ENCODE measurements at regions not wholly inside any gene's neighbourhood (a gene's known extent, or its start where the extent isn't known, plus 50 kb on each side); places are given as distances from the start of the nearest gene placed in this dataset.
A peak's percentile ranks its signal among the peaks of the same experiment; 100 is the strongest.

DNA sequence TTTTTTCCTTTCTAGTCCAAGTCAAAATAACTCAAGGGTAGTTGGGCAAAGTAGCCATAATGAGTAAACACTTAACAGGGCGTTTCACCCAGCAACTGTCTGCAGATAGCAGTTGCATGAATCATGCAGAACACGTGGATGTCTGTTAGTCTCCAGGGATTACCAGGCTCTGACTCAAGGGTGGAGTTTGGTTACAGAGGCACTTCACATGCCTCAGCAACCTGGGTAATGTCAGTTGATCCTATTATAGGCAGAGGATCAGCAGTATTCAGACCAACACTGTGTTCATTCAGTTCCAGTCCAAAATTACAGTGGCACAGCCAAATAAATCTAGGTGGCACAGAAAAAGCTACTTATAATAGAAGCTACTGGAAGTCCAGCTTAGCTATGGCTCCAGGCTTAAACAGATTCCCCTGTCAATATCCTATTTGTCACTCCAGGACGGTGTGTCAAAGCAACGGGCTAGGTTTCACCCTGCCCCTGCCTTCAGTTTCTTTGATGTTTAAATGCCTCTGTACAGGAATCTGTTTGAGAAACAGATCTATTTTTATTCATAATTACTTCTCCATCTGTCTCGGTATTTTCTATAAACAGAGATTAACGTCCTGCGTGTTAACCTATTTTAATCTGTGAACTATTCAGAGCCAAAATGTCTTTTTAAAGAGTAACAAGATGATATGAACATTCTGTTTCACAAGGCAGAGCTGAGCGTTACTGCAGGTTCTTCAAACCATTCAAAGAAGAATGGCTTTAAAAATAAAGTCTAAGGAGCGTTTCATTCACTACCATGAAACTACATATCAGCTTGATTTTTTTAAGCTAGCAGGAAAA is 162.6 kb upstream of the AKR1E2 start:
- no peak for DNase-seq (ENCODE audit: low read depth, low spot score)

DNA sequence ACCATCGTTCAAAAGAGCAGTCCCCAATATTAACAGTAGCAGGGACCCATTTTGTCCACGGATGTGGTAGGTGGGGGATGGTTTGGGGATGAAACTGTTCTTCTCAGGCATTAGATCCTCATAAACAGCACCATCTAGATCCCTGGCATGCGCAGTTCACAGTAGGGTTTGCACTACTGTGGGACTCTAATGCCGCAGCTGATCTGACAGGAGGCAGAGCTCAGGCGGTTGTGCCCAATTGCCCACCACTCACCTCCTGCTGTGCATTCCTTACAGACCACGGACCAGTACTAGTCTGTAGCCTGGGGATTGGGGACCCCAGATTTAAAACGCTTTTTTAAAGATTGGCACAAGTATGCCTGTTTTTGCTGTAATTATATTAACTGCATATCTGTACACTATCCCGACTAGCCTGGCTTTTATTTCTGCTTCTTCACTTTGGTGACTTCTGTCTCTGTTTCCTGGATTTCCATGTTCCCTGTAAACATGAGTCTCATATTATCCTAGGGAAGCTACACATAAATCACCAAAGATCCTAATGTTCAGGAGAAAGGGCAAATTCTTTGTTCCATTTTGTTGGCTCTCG is 163.3 kb upstream of the AKR1E2 start:
- no peak for DNase-seq (ENCODE audit: low read depth, low spot score)

DNA sequence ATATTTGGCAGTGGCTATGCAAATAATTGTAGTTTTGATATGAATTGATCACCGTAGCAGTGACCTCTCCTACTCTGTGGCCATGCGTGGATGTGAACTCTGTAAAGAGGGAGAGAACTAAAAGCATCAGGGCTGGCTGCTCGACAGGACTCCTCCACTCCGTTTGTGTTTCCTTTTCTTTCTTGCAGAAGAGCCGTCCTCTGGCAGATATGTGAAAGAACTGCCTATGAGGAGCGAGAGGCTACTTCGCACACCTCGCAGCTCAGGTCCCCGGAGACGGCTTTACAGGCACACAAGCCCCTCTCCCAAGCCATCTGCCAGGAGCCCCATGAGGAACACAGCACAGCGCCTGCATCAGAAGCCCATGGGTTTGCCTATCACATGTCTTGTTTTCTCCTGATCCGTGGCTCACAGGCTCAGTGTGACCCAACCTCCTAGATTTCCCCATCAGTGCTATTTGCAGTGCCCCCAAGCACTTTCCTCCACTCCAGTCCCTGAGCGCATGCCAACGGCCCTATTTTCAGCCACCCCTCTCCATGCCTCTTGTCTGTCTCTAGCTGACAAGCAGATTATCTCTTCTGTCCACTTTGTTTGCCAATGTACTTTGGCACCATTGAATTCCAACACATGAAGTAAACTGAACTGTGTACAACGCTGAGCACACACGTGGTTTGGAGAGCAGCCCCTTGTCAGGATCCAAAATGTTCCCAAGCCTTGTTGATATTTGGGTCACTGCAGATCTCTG is 164.3 kb upstream of the AKR1E2 start:
- no peak for DNase-seq (ENCODE audit: low read depth, low spot score)

DNA sequence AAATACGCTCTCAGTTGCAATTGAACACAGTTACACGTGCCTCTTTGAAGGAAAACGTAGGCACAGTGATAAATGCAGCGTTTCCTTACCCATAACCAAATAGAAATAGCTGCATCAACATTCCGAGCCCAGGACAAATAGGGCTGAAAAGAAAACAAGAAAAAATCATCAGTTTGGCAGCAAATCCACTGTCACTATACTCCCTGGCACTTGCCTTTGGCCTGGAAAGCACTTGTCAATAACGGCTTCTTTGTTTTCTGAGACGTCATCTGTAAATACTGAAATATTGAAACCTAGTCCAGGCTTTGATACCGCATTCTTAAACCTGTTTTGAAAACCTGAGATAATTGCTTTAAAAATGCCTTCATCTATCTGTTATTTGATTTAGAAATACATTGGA is 167.2 kb upstream of the AKR1E2 start:
- no peak for DNase-seq (ENCODE audit: low read depth, low spot score)

- DNase-seq (ENCODE audit: low read depth, low spot score): no peak
Measured at GRCh38 chr10:4656576-4657194, 169.3 kb upstream of the AKR1E2 start.

DNA sequence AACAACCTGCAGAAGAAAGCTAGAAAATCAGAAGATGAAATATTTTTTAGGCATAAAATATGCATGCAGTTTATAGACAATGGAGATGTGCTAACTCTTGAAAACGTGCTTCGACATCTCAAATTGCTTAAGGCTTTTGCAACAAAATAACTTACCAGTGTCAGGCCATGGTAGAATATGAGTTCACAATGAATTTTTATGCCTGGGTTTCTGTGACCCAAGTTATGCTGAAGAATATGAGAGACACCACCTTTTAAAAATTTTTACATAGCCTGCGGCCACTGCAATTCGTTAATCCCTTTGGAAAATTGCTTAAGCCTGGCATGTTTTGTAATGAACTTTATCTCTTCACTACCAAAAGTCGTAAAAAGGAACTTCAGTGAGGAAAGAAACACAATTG is 170.1 kb upstream of the AKR1E2 start:
- no peak for DNase-seq (ENCODE audit: low read depth, low spot score)

DNA sequence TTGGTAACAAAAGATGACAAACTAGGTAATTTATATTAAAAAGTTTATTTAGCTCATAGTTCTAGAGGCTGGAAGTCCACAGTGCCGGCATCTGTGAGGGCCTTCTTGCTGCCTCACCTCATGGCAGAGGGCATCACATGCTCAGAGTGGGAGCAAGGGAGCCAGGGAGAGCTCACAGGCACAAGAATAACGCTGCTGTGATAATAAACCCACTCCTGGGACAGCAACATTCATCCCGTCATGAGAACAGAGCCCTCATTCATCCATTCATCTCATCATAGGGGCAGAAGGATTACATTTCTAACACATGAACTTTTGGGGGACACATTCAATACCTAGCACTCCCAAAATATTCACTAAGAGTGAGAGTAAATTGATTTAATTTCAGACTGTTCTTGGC is 170.6 kb upstream of the AKR1E2 start:
- DNase-seq (ENCODE audit: low read depth, low spot score): no peak

DNA sequence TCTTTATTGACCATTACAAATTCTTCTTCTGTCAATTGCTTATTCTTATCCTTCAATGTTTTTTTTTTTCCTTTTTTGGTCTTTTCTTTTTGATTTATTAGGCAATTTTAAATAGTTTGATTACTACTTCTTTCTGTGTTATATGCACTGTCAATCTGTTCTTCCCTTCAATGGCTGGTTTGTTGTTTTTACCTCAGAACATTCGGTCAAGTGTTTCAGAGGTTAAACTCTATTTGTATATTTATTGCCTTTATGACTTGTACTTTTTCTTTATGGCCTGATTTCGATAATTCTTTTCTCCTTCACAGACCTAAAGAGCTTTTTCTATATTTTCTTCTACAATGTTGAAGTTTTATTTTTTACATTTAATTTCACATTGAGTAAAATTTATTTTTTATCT is 171.5 kb upstream of the AKR1E2 start:
- DNase-seq (ENCODE audit: low read depth, low spot score): no peak

- no peak for DNase-seq (ENCODE audit: low read depth, low spot score)
Measured at GRCh38 chr10:4653160-4653559, 172.8 kb upstream of the AKR1E2 start.

DNA sequence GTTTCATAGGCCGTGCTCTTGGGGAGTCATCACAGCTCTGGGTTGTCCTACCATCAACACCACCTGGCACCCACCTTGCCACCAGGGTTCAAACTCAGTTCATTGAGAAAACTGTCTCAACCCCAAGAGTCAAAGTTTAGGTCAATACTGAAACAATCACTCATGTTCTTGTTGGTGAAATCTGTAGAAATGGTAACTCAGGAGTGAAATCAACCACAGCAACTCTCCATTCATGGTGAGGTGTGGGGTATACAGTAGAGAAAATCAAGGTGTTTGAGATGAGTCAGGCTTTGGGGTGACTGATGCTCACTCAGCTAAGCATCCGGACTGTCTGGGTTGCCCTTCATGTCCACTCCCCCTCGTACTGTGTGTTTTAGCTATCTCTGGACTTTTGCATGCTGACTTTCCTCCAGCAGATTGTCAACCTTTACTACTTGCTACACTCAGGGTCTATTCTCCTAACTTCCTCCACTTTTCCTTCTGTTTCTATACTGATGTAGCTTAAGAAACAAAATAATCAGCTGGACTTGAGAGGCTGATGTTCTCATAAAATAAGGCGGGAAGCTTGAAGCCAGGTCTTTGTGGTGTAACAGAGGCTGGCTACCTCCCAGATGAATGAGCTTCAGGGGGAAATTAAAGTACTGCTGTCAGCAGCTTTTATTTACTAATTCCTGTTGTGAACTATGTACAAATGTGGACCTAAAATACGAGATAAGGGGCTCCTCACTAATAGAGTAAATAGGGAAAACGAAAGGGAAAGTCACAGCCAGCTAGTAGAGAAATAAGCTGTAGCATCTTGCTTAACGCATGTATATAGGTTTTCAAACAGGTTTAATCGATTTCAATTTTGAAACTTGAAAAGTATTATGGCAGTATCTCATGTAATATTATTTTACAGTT is 173.6 kb upstream of the AKR1E2 start:
- peak; percentile 8 for DNase-seq (ENCODE audit: low read depth, low spot score)

GRCh38 chr10:4651404-4652037 is 174.5 kb upstream of the AKR1E2 start:
- DNase-seq (ENCODE audit: low read depth, low spot score): no peak

DNA sequence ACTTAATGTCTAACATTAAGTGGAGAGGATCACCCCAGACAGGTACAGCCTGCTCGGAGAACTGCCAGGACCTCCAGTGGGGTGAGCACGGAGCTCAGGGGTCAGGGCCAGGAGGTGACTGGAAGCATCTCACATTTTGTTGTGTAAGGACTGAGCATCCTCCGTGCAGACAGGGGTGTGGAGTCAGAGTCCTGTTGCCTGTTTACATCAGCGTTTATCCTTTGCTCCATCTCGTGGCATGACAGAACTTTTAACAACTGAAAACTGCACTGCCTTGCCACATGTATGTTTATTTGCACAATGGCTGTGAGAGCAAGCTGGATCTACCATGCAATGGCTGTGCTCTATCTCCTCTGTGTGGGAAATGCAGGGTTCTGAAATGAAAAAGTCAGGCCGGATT is 175.4 kb upstream of the AKR1E2 start:
- DNase-seq (ENCODE audit: low read depth, low spot score): no peak

GRCh38 chr10:4649886-4650508 is 176.0 kb upstream of the AKR1E2 start:
- no peak for DNase-seq (ENCODE audit: low read depth, low spot score)

GRCh38 chr10:4649471-4649870 is 176.5 kb upstream of the AKR1E2 start:
- no peak for DNase-seq (ENCODE audit: low read depth, low spot score)

DNA sequence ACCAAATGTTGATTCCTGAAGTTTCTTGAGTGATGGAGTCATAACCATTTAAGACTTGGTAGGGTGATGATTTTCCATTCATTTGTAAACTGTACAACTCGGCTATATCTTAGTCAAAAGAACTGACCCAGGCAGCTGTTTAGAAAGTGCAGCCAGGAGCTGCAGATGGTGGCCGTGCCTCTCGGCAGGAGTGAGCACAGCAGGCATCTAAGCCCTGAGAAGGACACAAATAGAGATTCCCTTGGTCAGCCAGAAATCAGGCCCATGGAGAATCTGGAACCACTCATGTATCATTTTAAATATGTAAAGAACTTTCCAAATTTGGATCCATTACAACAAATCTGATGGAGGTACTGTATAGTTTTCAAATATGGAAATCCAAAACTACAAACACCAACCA is 177.0 kb upstream of the AKR1E2 start:
- no peak for DNase-seq (ENCODE audit: low read depth, low spot score)

- no peak for DNase-seq (ENCODE audit: low read depth, low spot score)
Measured at GRCh38 chr10:4647109-4647785, 178.8 kb upstream of the AKR1E2 start.

GRCh38 chr10:4646547-4646946 is 179.5 kb upstream of the AKR1E2 start:
- DNase-seq (ENCODE audit: low read depth, low spot score): no peak

GRCh38 chr10:4645836-4646235 is 180.2 kb upstream of the AKR1E2 start:
- DNase-seq (ENCODE audit: low read depth, low spot score): no peak

GRCh38 chr10:4643471-4643870 is 182.5 kb upstream of the AKR1E2 start:
- DNase-seq (ENCODE audit: low read depth, low spot score): no peak

GRCh38 chr10:4639960-4640359 is 186.0 kb upstream of the AKR1E2 start:
- no peak for DNase-seq (ENCODE audit: low read depth, low spot score)

Data from activated naive CD8-positive, alpha-beta T cell treated with anti-CD3 and anti-CD28 coated beads, Interleukin-2, amount 50 U/mL, for 16 hours (primary cell).